PC-3 (cell line): ENCODE measurements at regions not wholly inside any gene's neighbourhood (a gene's known extent, or its start where the extent isn't known, plus 50 kb on each side); places are given as distances from the start of the nearest gene placed in this dataset.

Experiments used
- ATAC-seq: fragments of 200-7000 bp; cut with Tn5 transposase; 2 replicates; pipeline ENCODE4 v1.9.1; 2020; ENCODE audit warnings: mild to moderate bottlenecking, moderate library complexity
- BruUV-seq: library from RNA; stranded (reverse); fragments of 400-500 nt; replicated peaks from 2 replicates; lab custom pipeline; 2021; lab: Mats Ljungman, UMichigan
- CTCF ChIA-PET: fragments of 300-600 bp; sonication (Branson Sonifier 250); formaldehyde crosslinking; loops from one replicate; lab custom pipeline; 2022; ENCODE audit warnings: antibody characterized with exemption; lab: Charles Lee
- POLR2A ChIA-PET: fragments of 300-600 bp; sonication (Branson Sonifier 250); formaldehyde crosslinking; loops from one replicate; lab custom pipeline; 2022; ENCODE audit warnings: antibody characterized with exemption; ENCODE audit not compliant: unreplicated experiment; lab: Charles Lee
- DNase-seq: peaks from one replicate; pipeline ENCODE4 v3.0.0-alpha.2; 2015
- H2AFZ ChIP-seq: fragments of 300-600 bp; sonication (generic); 2 replicates; pipeline ENCODE4 v1.6.0; 2016; ENCODE audit warnings: antibody characterized with exemption, low read length
- H3F3A ChIP-seq: fragments of 300-600 bp; sonication (generic); one replicate; pipeline ENCODE4 v1.6.0; 2017; ENCODE audit warnings: antibody characterized with exemption, low read length, control low read depth, mild to moderate bottlenecking; ENCODE audit not compliant: unreplicated experiment
- H3K27ac ChIP-seq: fragments of 300-600 bp; sonication (generic); 2 replicates; pipeline ENCODE4 v1.5.1; 2016; ENCODE audit warnings: mild to moderate bottlenecking, low read length
- H3K27me3 ChIP-seq: fragments of 300-600 bp; sonication (generic); 2 replicates; pipeline ENCODE4 v1.6.1; 2016; ENCODE audit warnings: low read length, mixed read lengths
- H3K36me3 ChIP-seq: fragments of 300-600 bp; sonication (generic); 2 replicates; pipeline ENCODE4 v1.6.1; 2016; ENCODE audit warnings: low read depth, mixed run types, low read length, mixed read lengths
- H3K4me1 ChIP-seq: fragments of 300-600 bp; sonication (generic); 2 replicates; pipeline ENCODE4 v1.5.1; 2016; ENCODE audit warnings: low read length; ENCODE audit not compliant: insufficient read depth
- H3K4me2 ChIP-seq: fragments of 300-600 bp; sonication (generic); 2 replicates; pipeline ENCODE4 v1.6.0; 2016; ENCODE audit warnings: low read length
- H3K4me3 ChIP-seq: fragments of 300-600 bp; sonication (generic); 2 replicates; pipeline ENCODE4 v1.5.1; 2016; ENCODE audit warnings: mild to moderate bottlenecking, low read length, mixed read lengths
- H3K79me2 ChIP-seq: fragments of 300-600 bp; sonication (generic); 2 replicates; pipeline ENCODE4 v1.6.1; 2017; ENCODE audit warnings: low read length, mixed read lengths
- H3K9ac ChIP-seq: fragments of 300-600 bp; sonication (generic); 2 replicates; pipeline ENCODE4 v1.6.0; 2016; ENCODE audit warnings: mild to moderate bottlenecking, low read length
- H3K9me2 ChIP-seq: fragments of 300-600 bp; sonication (generic); replicated peaks from 2 replicates; pipeline ENCODE4 v1.6.1; 2016; ENCODE audit warnings: mixed run types, low read length, mixed read lengths
- H3K9me3 ChIP-seq: fragments of 300-600 bp; sonication (generic); 2 replicates; pipeline ENCODE4 v1.6.1; 2016; ENCODE audit warnings: low read length, mixed read lengths
- H4K20me1 ChIP-seq: fragments of 300-600 bp; sonication (generic); 2 replicates; pipeline ENCODE4 v1.6.1; 2016; ENCODE audit warnings: low read length, mixed read lengths
- EZH2 ChIP-seq: fragments of 300-600 bp; sonication (generic); IDR thresholded peaks from one replicate; pipeline ENCODE4 v1.6.1; 2017; ENCODE audit warnings: antibody characterized with exemption, mild to moderate bottlenecking, low read length; ENCODE audit not compliant: unreplicated experiment
- EZH2phosphoT487 ChIP-seq: fragments of 300-600 bp; sonication (generic); IDR thresholded peaks from 2 replicates; pipeline ENCODE4 v1.6.1; 2018; ENCODE audit warnings: mild to moderate bottlenecking, antibody characterized with exemption, low read length, borderline replicate concordance
- intact Hi-C: fragments of 100-400 bp; cut with micrococcal nuclease; formaldehyde crosslinking; loops from 2 replicates; pipeline ENCODE4 v1.9.0; 2023
- TF ChIP-seq, protein P1 (sequence below): fragments of 300-600 bp; sonication (generic); conservative IDR thresholded peaks from 2 replicates; pipeline ENCODE4 v1.5.1; 2017; ENCODE audit warnings: antibody characterized with exemption, low read depth, mild to moderate bottlenecking, low read length

DNA sequence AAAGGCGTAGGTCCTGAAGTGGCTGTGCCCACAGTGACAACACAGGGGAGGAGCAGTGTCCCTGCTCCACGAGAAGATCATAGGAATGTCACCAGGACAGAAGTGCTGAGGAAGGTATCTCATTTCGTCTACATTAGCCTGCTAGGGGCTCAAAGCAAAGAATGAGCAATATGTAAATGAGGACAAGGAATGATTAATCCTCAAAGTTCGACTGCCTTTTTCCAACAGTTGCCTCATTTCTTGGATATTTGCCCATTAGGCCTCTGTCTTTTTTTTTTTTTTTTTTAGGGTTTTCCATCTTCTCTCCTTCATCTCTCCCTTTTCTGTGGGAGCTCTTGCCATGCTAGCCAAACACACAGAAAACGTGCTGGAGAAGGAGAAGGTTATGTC, 105.2 kb upstream of the ARHGAP28 start:
- Histone ChIP-seq H3K4me1 (peaks cover 12% of the 10 kb centered on the region), H3K79me2 (no peaks in the 10 kb centered on the region), H3K4me2 (0 out of 2 replicates have a peak overlapping the region, but pooled peaks have one; percentile 2), H4K20me1 (no peaks in the 10 kb centered on the region), H2AFZ (0 out of 2 replicates have a peak overlapping the region, but pooled peaks have one; percentile 7), H3K4me3 (no peak overlapping the region), H3K36me3 (no peaks in the 10 kb centered on the region), H3K9me2 (no peaks in the 10 kb centered on the region), H3K9me3 (no peaks in the 10 kb centered on the region), H3K27ac (no peak overlapping the region), H3K9ac (no peak overlapping the region), H3K27me3 (no peaks in the 10 kb centered on the region), H3F3A (no peaks in the 10 kb centered on the region)
- TF ChIP-seq, protein P1, sequence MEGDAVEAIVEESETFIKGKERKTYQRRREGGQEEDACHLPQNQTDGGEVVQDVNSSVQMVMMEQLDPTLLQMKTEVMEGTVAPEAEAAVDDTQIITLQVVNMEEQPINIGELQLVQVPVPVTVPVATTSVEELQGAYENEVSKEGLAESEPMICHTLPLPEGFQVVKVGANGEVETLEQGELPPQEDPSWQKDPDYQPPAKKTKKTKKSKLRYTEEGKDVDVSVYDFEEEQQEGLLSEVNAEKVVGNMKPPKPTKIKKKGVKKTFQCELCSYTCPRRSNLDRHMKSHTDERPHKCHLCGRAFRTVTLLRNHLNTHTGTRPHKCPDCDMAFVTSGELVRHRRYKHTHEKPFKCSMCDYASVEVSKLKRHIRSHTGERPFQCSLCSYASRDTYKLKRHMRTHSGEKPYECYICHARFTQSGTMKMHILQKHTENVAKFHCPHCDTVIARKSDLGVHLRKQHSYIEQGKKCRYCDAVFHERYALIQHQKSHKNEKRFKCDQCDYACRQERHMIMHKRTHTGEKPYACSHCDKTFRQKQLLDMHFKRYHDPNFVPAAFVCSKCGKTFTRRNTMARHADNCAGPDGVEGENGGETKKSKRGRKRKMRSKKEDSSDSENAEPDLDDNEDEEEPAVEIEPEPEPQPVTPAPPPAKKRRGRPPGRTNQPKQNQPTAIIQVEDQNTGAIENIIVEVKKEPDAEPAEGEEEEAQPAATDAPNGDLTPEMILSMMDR, result no peak
- TF ChIP-seq EZH2, result no peak
- DNase-seq (peak; percentile 74), ATAC-seq (peak; percentile 93)
- ChIA-PET CTCF (no interaction called here), POLR2A (interaction anchor here (0.5 kb wide), 1 partner anchor 20 kb away, joined by 6 read pairs; no protein-coding TSS in a partner anchor)
- no TSS peak for BruUV-seq
- intact Hi-C loops, result no loop called here

GRCh38 chr18:6624661-6625311, 104.7 kb upstream of the ARHGAP28 start:
- H3K79me2 ChIP-seq, result no peaks in the 10 kb centered on the region
- no peak overlapping the region for H3K9ac ChIP-seq
- ChIA-PET POLR2A (interaction anchor here (0.5 kb wide), 1 partner anchor 21 kb away, joined by 6 read pairs; no protein-coding TSS in a partner anchor), CTCF (no interaction called here)
- ATAC-seq (peak; percentile 17; the same call in 1 of the 2 replicates), DNase-seq (no peak)
- H3K9me3 ChIP-seq, result no peaks in the 10 kb centered on the region
- 0 out of 2 replicates have a peak overlapping the region, but pooled peaks have one; percentile 2 for H3K4me2 ChIP-seq
- no peaks in the 10 kb centered on the region for H3K27me3 ChIP-seq
- no peak overlapping the region for H3K4me3 ChIP-seq
- H3K9me2 ChIP-seq, result no peaks in the 10 kb centered on the region
- H4K20me1 ChIP-seq, result no peaks in the 10 kb centered on the region
- intact Hi-C loops, result no loop called here
- no peak overlapping the region for H3K27ac ChIP-seq
- H3F3A ChIP-seq, result peaks cover 4% of the 10 kb centered on the region
- peaks cover 18% of the 10 kb centered on the region for H3K4me1 ChIP-seq
- no TSS peak for BruUV-seq
- H3K36me3 ChIP-seq, result no peaks in the 10 kb centered on the region
- H2AFZ ChIP-seq, result 0 out of 2 replicates have a peak overlapping the region, but pooled peaks have one; percentile 7
- TF ChIP-seq, protein P1, result no peak
- TF ChIP-seq EZH2 (no peak), EZH2phosphoT487 (no peak)

DNA sequence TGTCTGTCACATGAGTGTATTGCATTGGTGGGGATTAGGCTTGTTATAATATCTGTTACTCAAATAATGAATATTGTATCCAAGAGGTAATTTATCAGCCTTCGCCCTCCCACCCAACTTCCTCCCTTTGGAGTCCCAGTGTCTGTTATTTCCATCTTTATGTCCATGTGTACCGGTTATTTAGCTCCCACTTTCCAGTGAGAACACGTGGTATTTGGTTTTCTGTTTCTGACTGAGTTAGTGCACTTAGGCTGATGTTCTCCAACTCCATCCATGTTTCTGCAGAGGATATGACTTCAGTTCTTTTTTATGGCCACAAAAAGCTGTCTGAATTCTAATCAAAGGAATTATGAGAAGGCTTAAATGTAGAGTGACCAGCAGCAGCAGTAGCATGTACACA, 104.0 kb upstream of the ARHGAP28 start:
- Histone ChIP-seq H3K27ac (no peak overlapping the region), H3K4me3 (no peak overlapping the region), H2AFZ (no peak overlapping the region), H4K20me1 (no peaks in the 10 kb centered on the region), H3F3A (peaks cover 4% of the 10 kb centered on the region), H3K36me3 (no peaks in the 10 kb centered on the region), H3K27me3 (no peaks in the 10 kb centered on the region), H3K9me3 (no peaks in the 10 kb centered on the region), H3K4me1 (peaks cover 18% of the 10 kb centered on the region), H3K79me2 (no peaks in the 10 kb centered on the region), H3K4me2 (no peak overlapping the region), H3K9me2 (no peaks in the 10 kb centered on the region), H3K9ac (no peak overlapping the region)
- DNase-seq (no peak), ATAC-seq (no peak)
- no TSS peak for BruUV-seq
- TF ChIP-seq EZH2phosphoT487, result no peak
- TF ChIP-seq EZH2, result no peak
- TF ChIP-seq, protein P1, result no peak
- intact Hi-C loops, result no loop called here
- POLR2A ChIA-PET, result no interaction called here
- CTCF ChIA-PET, result no interaction called here
